SK-N-MC (cell line): ENCODE measurements at regions not wholly inside any gene's neighbourhood (a gene's known extent, or its start where the extent isn't known, plus 50 kb on each side); places are given as distances from the start of the nearest gene placed in this dataset.

Source experiments
- DNase-seq: peaks from one replicate; pipeline ENCODE4 v3.0.0-alpha.2; 2011; ENCODE audit warnings: low read depth, low spot score
- H3K27ac ChIP-seq: fragments of 200-600 bp; sonication (generic); 2 replicates; pipeline ENCODE4 v1.5.1; 2016; ENCODE audit warnings: mixed run types
- H3K36me3 ChIP-seq: fragments of 200-600 bp; sonication (generic); 2 replicates; pipeline ENCODE4 v1.6.1; 2017; ENCODE audit warnings: antibody characterized with exemption, low read length, mixed read lengths; ENCODE audit not compliant: insufficient read depth
- H3K4me3 ChIP-seq: fragments of 200-600 bp; sonication (generic); 2 replicates; pipeline ENCODE4 v1.5.1; 2016
- H3K9ac ChIP-seq: fragments of 200-600 bp; sonication (generic); 2 replicates; pipeline ENCODE4 v1.8.0; 2017; ENCODE audit warnings: mixed run types, mixed read lengths; ENCODE audit not compliant: insufficient read length
- H3K9me3 ChIP-seq: fragments of 200-600 bp; sonication (generic); 2 replicates; pipeline ENCODE4 v1.6.1; 2017; ENCODE audit warnings: low read depth, mild to moderate bottlenecking, antibody characterized with exemption, low read length, moderate library complexity, mixed read lengths
- EZH2 ChIP-seq: fragments of 200-600 bp; sonication (generic); IDR thresholded peaks from one replicate; pipeline ENCODE4 v1.6.1; 2017; ENCODE audit warnings: antibody characterized with exemption
- FOXP2 ChIP-seq: optimal IDR thresholded peaks from 2 replicates; pipeline ENCODE3; 2011; ENCODE audit warnings: mild to moderate bottlenecking, moderate library complexity; ENCODE audit not compliant: insufficient read depth; ENCODE audit errors: extremely low read length, control extremely low read depth
- POLR2AphosphoS5 ChIP-seq: IDR thresholded peaks from 2 replicates; pipeline ENCODE4 v1.6.1; 2012; ENCODE audit warnings: mild to moderate bottlenecking, low read depth, low read length, borderline replicate concordance

GRCh38 chr19:29309637-29310036, 96.7 kb upstream of the UQCRFS1 start:
- Histone ChIP-seq H3K9me3 (no peaks in the 10 kb centered on the region), H3K36me3 (no peaks in the 10 kb centered on the region), H3K27ac (no peak overlapping the region), H3K4me3 (no peak overlapping the region), H3K9ac (no peak overlapping the region)
- no peak for DNase-seq
- TF ChIP-seq FOXP2 (no peak), POLR2AphosphoS5 (no peak), EZH2 (no peak)

- no peak overlapping the region for H3K9ac ChIP-seq
- no peak for DNase-seq
- no peak overlapping the region for H3K27ac ChIP-seq
- H3K9me3 ChIP-seq: no peaks in the 10 kb centered on the region
- no peak for TF ChIP-seq POLR2AphosphoS5
- no peak for TF ChIP-seq FOXP2
- TF ChIP-seq EZH2: no peak
- no peak overlapping the region for H3K4me3 ChIP-seq
- no peaks in the 10 kb centered on the region for H3K36me3 ChIP-seq
These were observed 98.3 kb upstream of the UQCRFS1 start for GRCh38 chr19:29311191-29311790.

DNA sequence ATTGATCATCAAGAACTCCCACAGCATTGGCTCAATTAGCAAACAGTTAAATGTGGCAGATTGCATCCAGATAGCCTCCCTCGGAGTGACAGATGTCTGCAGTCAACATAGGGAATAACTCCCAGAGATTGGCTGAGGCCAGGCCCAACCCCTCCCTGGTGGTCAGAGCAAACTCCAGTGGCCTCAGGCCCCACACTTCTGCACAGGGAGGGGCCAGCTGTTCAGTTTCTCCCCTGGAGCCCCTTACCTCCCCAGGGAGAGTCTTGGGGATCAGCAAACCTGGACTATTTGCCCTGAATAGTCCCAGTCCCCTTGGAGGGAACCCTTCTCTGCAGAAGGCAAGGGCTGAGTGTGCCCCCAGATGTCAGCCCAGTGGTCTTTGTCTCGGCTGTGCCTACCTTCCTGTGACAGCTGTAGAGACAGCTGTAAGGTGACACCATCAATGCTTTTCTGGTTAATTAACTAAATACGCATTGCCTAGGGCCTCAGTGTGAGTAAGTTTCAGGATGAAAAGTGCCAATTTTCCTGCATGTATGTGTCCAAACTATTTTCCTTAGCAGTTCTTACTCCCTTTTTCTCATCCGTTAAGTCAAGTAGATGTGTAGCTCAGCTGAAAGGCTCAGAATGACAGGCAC, 102.7 kb upstream of the UQCRFS1 start:
- no peak overlapping the region for H3K9ac ChIP-seq
- no peak for DNase-seq
- H3K27ac ChIP-seq: no peak overlapping the region
- H3K9me3 ChIP-seq: no peaks in the 10 kb centered on the region
- TF ChIP-seq POLR2AphosphoS5: no peak
- no peak for TF ChIP-seq FOXP2
- TF ChIP-seq EZH2: no peak
- no peaks in the 10 kb centered on the region for H3K36me3 ChIP-seq
- no peak overlapping the region for H3K4me3 ChIP-seq

GRCh38 chr19:29318581-29318980, 105.6 kb upstream of the UQCRFS1 start:
- Histone ChIP-seq H3K36me3 (no peaks in the 10 kb centered on the region), H3K27ac (no peak overlapping the region), H3K9me3 (no peaks in the 10 kb centered on the region), H3K4me3 (no peak overlapping the region), H3K9ac (no peak overlapping the region)
- no peak for DNase-seq
- no peak for TF ChIP-seq POLR2AphosphoS5
- TF ChIP-seq FOXP2: no peak
- TF ChIP-seq EZH2: no peak

DNA sequence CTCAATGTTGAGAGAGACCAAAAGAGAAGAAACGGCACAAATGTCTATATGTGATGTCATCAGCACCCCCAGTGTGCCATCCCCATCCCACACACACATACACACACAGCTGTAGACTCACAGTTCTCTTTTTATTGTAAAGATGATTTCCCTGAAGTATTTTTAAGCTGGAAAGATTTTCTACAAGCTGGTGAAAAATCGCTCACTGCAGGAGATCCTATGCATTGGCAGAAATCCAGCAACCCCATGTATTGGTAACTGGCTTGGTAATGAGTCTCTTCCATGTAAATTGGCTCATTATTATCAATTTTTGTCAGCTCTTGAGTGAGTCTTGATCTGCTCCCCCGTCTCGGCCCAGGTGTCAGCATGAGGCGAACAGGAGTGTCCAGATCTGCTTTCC, 107.1 kb upstream of the UQCRFS1 start:
- Histone ChIP-seq H3K9ac (no peak overlapping the region), H3K27ac (no peak overlapping the region), H3K4me3 (no peak overlapping the region), H3K9me3 (no peaks in the 10 kb centered on the region), H3K36me3 (no peaks in the 10 kb centered on the region)
- no peak for TF ChIP-seq EZH2
- no peak for TF ChIP-seq POLR2AphosphoS5
- TF ChIP-seq FOXP2: no peak
- DNase-seq: no peak

DNA sequence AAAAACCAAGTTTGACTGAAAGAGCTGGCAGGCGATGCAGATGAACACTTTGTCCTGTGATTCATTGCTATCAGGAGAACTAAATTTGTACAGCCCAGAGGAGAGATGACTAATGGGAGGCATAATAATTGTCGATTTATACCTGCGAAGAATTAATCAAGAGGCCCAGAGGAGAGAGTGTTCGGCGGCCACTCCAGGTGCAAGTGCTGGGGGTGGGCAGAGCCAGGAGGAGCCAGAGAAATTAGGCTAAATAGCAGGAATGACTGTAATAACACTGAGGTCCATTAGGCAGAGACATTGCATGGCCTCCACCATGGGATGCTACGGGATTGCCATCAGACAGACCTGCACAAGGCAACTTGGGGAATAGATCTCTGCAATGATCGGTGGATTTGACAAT, 107.7 kb upstream of the UQCRFS1 start:
- Histone ChIP-seq H3K27ac (no peak overlapping the region), H3K36me3 (no peaks in the 10 kb centered on the region), H3K9ac (no peak overlapping the region), H3K9me3 (no peaks in the 10 kb centered on the region), H3K4me3 (no peak overlapping the region)
- TF ChIP-seq EZH2 (no peak), POLR2AphosphoS5 (no peak), FOXP2 (no peak)
- DNase-seq: no peak

GRCh38 chr19:29321116-29321515, 108.2 kb upstream of the UQCRFS1 start:
- no peak for DNase-seq
- Histone ChIP-seq H3K27ac (no peak overlapping the region), H3K36me3 (no peaks in the 10 kb centered on the region), H3K4me3 (no peak overlapping the region), H3K9ac (no peak overlapping the region), H3K9me3 (no peaks in the 10 kb centered on the region)
- TF ChIP-seq FOXP2 (no peak), POLR2AphosphoS5 (no peak), EZH2 (no peak)

- no peaks in the 10 kb centered on the region for H3K36me3 ChIP-seq
- no peak for TF ChIP-seq POLR2AphosphoS5
- TF ChIP-seq EZH2: no peak
- TF ChIP-seq FOXP2: no peak
- no peak overlapping the region for H3K9ac ChIP-seq
- no peak overlapping the region for H3K27ac ChIP-seq
- DNase-seq: no peak
- no peaks in the 10 kb centered on the region for H3K9me3 ChIP-seq
- H3K4me3 ChIP-seq: no peak overlapping the region
These were observed 110.1 kb upstream of the UQCRFS1 start for GRCh38 chr19:29323021-29323430.
